GM11168 (cell line): ENCODE measurements at regions not wholly inside any gene's neighbourhood (a gene's known extent, or its start where the extent isn't known, plus 50 kb on each side); places are given as distances from the start of the nearest gene placed in this dataset.

ENCODE experiments used
- in situ Hi-C: fragments of 300-500 bp; cut with MboI; formaldehyde crosslinking; loops from one replicate; pipeline ENCODE4 v1.12.0; 2022; ENCODE audit warnings: low sequenced_read_pairs; ENCODE audit not compliant: unreplicated experiment

- in situ Hi-C loops, result no loop called here
Measured at GRCh38 chr1:4935807-4936206, 281.4 kb downstream of the AJAP1 start.

- in situ Hi-C loops, result no loop called here
Measured at GRCh38 chr1:4933232-4933631, 278.8 kb downstream of the AJAP1 start.

GRCh38 chr1:4932311-4933030 lies 278.1 kb downstream of the AJAP1 start:
- in situ Hi-C loops, result no loop called here

GRCh38 chr1:4931486-4931885 lies 277.1 kb downstream of the AJAP1 start:
- in situ Hi-C loops, result no loop called here

GRCh38 chr1:4928186-4928585 lies 273.8 kb downstream of the AJAP1 start:
- in situ Hi-C loops, result no loop called here

- in situ Hi-C loops, result no loop called here
Measured at GRCh38 chr1:4924356-4924755, 269.9 kb downstream of the AJAP1 start.

- in situ Hi-C loops, result no loop called here
Measured at GRCh38 chr1:4916610-4917009, 262.2 kb downstream of the AJAP1 start.

- in situ Hi-C loops, result no loop called here
Measured at GRCh38 chr1:4915154-4915553, 260.7 kb downstream of the AJAP1 start.

GRCh38 chr1:4908486-4908885 lies 254.1 kb downstream of the AJAP1 start:
- in situ Hi-C loops, result no loop called here

GRCh38 chr1:4894566-4894965 lies 240.2 kb downstream of the AJAP1 start:
- in situ Hi-C loops, result no loop called here

GRCh38 chr1:4880626-4881025 lies 226.2 kb downstream of the AJAP1 start:
- in situ Hi-C loops, result no loop called here

GRCh38 chr1:4877426-4877825 lies 223.0 kb downstream of the AJAP1 start:
- in situ Hi-C loops, result no loop called here

GRCh38 chr1:4871373-4871772 lies 217.0 kb downstream of the AJAP1 start:
- in situ Hi-C loops, result no loop called here

- in situ Hi-C loops, result no loop called here
Measured at GRCh38 chr1:4868521-4868920, 214.1 kb downstream of the AJAP1 start.

GRCh38 chr1:4856396-4856795 lies 202.0 kb downstream of the AJAP1 start:
- in situ Hi-C loops, result no loop called here

- in situ Hi-C loops, result no loop called here
Measured at GRCh38 chr1:4854367-4854766, 200.0 kb downstream of the AJAP1 start.

- in situ Hi-C loops, result no loop called here
Measured at GRCh38 chr1:4853904-4854303, 199.5 kb downstream of the AJAP1 start.

GRCh38 chr1:4851385-4852065 lies 197.1 kb downstream of the AJAP1 start:
- in situ Hi-C loops, result no loop called here

- in situ Hi-C loops, result no loop called here
Measured at GRCh38 chr1:4848431-4848830, 194.0 kb downstream of the AJAP1 start.

- in situ Hi-C loops, result no loop called here
Measured at GRCh38 chr1:4847711-4848110, 193.3 kb downstream of the AJAP1 start.
